ENCODE measurements at regions not wholly inside any gene's neighbourhood (a gene's known extent, or its start where the extent isn't known, plus 50 kb on each side); places are given as distances from the start of the nearest gene placed in this dataset.
"Not testable (repeated sequence)": the region's sequence is repeated elsewhere in the genome, so short reads cannot be mapped to it uniquely, and the experiment has no call there.

DNA sequence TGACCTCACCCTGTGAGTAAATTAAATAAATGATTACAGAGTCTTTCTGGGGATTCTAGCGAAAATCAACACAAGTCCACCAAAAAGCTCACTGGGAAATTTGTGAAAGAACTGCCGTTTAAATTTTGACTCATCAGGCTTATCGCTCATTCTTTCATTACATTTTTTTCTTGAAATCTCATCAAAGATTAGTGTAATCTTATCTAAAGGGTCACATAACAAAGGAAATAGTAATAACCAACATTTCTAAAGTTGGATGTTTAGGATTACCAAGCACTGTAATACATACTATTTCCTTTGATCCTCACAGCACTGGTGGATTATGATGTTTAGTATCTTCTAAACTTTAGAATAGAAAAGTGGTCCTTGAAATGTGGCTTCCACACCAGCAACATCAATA, 111.1 kb upstream of the CBLB start:
- Histone ChIP-seq H3K36me3 (no peaks in the 10 kb centered on the region), H3K9me3 (ENCODE audit: severe bottlenecking) (peaks cover 3% of the 10 kb centered on the region), H3K27ac (no peak overlapping the region), H3K27me3 (ENCODE audit: insufficient read depth, low read depth, severe bottlenecking) (no peaks in the 10 kb centered on the region), H3K4me3 (ENCODE audit: low read depth, low read length) (no peak overlapping the region)
- TF ChIP-seq, protein P1, sequence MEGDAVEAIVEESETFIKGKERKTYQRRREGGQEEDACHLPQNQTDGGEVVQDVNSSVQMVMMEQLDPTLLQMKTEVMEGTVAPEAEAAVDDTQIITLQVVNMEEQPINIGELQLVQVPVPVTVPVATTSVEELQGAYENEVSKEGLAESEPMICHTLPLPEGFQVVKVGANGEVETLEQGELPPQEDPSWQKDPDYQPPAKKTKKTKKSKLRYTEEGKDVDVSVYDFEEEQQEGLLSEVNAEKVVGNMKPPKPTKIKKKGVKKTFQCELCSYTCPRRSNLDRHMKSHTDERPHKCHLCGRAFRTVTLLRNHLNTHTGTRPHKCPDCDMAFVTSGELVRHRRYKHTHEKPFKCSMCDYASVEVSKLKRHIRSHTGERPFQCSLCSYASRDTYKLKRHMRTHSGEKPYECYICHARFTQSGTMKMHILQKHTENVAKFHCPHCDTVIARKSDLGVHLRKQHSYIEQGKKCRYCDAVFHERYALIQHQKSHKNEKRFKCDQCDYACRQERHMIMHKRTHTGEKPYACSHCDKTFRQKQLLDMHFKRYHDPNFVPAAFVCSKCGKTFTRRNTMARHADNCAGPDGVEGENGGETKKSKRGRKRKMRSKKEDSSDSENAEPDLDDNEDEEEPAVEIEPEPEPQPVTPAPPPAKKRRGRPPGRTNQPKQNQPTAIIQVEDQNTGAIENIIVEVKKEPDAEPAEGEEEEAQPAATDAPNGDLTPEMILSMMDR (IDR thresholded peaks at IDR 0.05; ENCODE audit: low read depth, low read length): no peak
- no peak for DNase-seq

DNA sequence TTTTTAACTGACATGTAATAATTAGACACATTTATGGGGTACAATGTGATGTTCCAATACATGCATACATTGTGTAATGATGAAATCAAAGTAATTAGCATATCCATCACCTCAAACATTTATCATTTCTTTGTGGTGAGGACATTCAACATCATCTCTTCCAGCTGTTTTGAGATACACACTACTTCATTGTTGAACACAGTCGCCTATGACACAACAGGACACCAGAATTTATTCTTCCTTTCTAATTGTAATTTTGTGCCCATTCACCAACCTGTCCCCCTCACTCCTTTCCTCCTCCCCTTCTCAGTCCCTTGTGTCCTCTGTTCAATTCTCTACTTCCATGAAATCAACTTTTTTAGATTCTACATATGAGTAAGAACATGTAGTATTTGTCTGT, 113.4 kb upstream of the CBLB start:
- no peaks in the 10 kb centered on the region for H3K36me3 ChIP-seq

DNA sequence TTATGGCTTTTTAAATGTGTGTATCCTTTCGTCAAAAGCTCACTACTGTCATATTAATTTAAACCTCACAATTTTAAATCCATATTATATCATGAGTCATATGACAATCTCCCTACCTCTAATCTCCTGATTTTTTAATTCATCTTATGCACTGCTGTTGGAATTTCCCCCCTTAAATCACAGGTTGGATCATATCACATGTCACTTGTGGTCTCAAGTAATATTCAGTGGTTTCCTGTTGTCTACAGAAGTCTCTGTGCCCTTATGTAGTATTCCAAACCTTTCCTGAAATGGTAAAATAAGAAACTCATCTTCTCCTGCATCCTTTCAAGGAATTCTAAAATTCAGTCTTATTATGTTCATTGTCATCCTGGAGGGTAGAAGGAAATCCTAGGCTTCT, 116.0 kb upstream of the CBLB start:
- peaks cover 3% of the 10 kb centered on the region for H3K9me3 ChIP-seq (ENCODE audit: severe bottlenecking)
- no peaks in the 10 kb centered on the region for H3K36me3 ChIP-seq
- DNase-seq: no peak
- no peaks in the 10 kb centered on the region for H3K27me3 ChIP-seq (ENCODE audit: insufficient read depth, low read depth, severe bottlenecking)
- H3K27ac ChIP-seq: no peak overlapping the region
- TF ChIP-seq, protein P1 (IDR thresholded peaks at IDR 0.05; ENCODE audit: low read depth, low read length): no peak
- no peak overlapping the region for H3K4me3 ChIP-seq (ENCODE audit: low read depth, low read length)

More for the DNA sequence above, 113.4 kb upstream of the CBLB start:
- Histone ChIP-seq H3K4me3 (ENCODE audit: low read depth, low read length) (no peak overlapping the region), H3K27me3 (ENCODE audit: insufficient read depth, low read depth, severe bottlenecking) (no peaks in the 10 kb centered on the region), H3K27ac (no peak overlapping the region), H3K9me3 (ENCODE audit: severe bottlenecking) (peaks cover 3% of the 10 kb centered on the region)
- no peak for DNase-seq
- TF ChIP-seq, protein P1 (IDR thresholded peaks at IDR 0.05; ENCODE audit: low read depth, low read length): no peak

DNA sequence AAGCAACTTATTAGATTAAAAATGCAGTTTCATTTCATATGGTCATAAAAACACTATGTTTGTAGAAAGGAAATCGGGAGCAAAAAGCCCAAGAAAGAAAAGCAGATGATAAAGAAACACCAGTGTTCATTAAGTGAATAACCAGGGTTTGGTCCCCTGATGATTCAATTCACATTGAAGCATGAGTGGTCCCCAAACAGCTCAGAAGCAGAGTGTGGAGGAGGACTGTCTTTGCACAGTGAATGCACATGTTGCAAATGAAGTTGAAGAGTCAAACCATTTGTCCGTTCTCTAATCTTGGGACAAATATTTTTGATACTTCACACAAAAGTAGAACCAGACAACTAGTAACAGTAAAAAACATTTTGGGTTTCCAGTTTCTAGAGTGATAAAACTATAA, 117.5 kb upstream of the CBLB start:
- H3K36me3 ChIP-seq; H3K27me3 ChIP-seq (ENCODE audit: insufficient read depth, low read depth, severe bottlenecking); DNase-seq; H3K27ac ChIP-seq; H3K9me3 ChIP-seq (ENCODE audit: severe bottlenecking); H3K4me3 ChIP-seq (ENCODE audit: low read depth, low read length): not testable (repeated sequence)

DNA sequence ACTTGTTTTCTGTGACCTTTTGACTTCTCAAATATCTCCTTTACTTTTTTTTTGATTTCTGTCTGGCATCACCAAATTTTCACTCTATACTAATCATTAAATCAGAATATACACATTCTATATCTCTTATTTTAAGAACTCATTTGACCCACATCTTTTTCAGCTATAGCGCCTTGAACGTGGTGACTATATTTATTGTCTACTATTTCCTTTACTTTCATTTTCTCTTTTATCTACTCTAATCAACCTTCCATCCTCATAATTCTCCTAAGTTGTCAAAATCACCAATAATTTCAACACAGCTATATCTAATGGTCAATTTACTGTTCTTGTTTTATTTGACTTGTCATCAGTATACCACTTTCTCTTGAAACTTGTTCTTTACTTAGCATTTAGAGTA, 119.0 kb upstream of the CBLB start:
- Histone ChIP-seq H3K4me3 (ENCODE audit: low read depth, low read length) (no peak overlapping the region), H3K27me3 (ENCODE audit: insufficient read depth, low read depth, severe bottlenecking) (no peaks in the 10 kb centered on the region), H3K9me3 (ENCODE audit: severe bottlenecking) (peaks cover 3% of the 10 kb centered on the region), H3K27ac (no peak overlapping the region), H3K36me3 (no peaks in the 10 kb centered on the region)
- DNase-seq: no peak
- TF ChIP-seq, protein P1 (IDR thresholded peaks at IDR 0.05; ENCODE audit: low read depth, low read length): no peak

DNA sequence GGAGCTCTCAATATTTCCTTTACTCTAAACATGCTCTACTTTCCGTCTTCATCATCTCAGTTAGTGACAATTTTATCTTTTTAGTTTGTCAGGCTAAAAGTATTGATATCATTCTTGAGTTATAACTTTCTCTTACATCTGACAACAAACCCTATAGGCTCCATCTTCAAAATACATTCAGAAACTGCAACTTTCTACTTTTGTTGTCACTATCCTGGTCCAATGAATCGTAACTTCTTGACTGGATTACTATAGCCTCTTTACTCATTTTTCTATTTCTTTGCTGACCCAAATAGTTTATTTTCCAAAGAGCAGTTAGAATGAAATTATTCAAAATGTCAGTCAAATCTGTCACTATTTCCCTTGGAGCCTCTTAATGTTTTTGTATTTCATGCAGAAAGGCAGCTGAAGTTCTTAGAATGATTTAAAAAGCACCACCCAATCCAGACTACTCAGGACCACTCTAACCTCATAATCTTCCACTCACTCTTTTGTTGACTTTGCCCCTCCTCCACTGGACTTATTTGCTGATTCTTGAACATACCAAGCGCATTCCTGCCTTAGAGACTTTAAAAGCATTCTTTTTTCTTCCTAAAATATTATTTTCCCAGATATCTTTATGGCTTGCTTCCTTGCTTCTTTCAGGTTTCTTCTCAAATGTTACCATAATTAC, 119.9 kb upstream of the CBLB start:
- H3K27me3 ChIP-seq (ENCODE audit: insufficient read depth, low read depth, severe bottlenecking): no peaks in the 10 kb centered on the region
- no peak for DNase-seq
- H3K9me3 ChIP-seq (ENCODE audit: severe bottlenecking): peaks cover 2% of the 10 kb centered on the region
- TF ChIP-seq, protein P1 (IDR thresholded peaks at IDR 0.05; ENCODE audit: low read depth, low read length): no peak
- H3K36me3 ChIP-seq: no peaks in the 10 kb centered on the region
- H3K27ac ChIP-seq: no peak overlapping the region
- H3K4me3 ChIP-seq (ENCODE audit: low read depth, low read length): no peak overlapping the region
